Renal cortical epithelial cell (primary cell): ENCODE measurements at regions not wholly inside any gene's neighbourhood (a gene's known extent, or its start where the extent isn't known, plus 50 kb on each side); places are given as distances from the start of the nearest gene placed in this dataset.

Source experiments
- DNase-seq: peaks from one replicate; pipeline ENCODE4 v3.0.0-alpha.2; 2011; ENCODE audit warnings: low read depth

GRCh38 chr6:133184798-133185372 is 56.3 kb upstream of the EYA4 start:
- peak; percentile 9 for DNase-seq

GRCh38 chr6:133185731-133186130 is 55.4 kb upstream of the EYA4 start:
- no peak for DNase-seq

GRCh38 chr6:133187114-133187513 is 54.0 kb upstream of the EYA4 start:
- DNase-seq = no peak

GRCh38 chr6:133187657-133188453 is 53.3 kb upstream of the EYA4 start:
- no peak for DNase-seq

GRCh38 chr6:133190912-133191311 is 50.2 kb upstream of the EYA4 start:
- no peak for DNase-seq

GRCh38 chr6:133191323-133191722 is 49.8 kb upstream of the EYA4 start:
- DNase-seq = no peak
